Stimulated activated CD8-positive, alpha-beta memory T cell treated with anti-CD3 and anti-CD28 coated beads, Interleukin-7, amount 100 ng/mL, for 4 hours (primary cell): ENCODE measurements at regions not wholly inside any gene's neighbourhood (a gene's known extent, or its start where the extent isn't known, plus 50 kb on each side); places are given as distances from the start of the nearest gene placed in this dataset.

Experiments used
- DNase-seq, 2 donors: peaks; one replicate each; pipeline ENCODE4 v3.0.0-alpha.2; 2020; ENCODE audit warnings: low read depth in 2 of 2

DNA sequence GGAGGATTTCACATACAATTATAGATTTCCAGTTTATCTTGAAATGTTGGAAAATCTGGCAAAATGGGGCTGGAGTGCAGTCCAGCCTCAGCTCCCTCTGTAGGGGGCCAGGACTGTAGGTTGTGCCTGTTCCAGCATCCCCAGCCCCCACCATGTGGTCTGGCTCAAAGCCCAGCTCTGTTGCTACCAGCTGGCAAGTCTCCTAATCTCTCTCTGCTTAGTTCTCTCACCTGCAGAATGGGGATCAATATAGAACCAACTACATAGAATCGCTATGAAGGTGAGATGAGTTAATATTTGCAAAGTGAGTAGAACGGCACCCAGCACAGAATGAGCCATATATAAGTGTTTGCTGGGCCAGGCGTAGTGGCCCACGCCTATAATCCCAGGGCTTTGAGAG is 50.0 kb upstream of the TARDBP start:
- no peak for DNase-seq
